HCT116 (cell line): ENCODE measurements at regions not wholly inside any gene's neighbourhood (a gene's known extent, or its start where the extent isn't known, plus 50 kb on each side); places are given as distances from the start of the nearest gene placed in this dataset.

ENCODE experiments used
- ATAC-seq: fragments of 200-7000 bp; cut with Tn5 transposase; 2 replicates; pipeline ENCODE4 v1.9.1; 2020; ENCODE audit warnings: mild to moderate bottlenecking, moderate library complexity
- BruUV-seq: library from RNA; stranded (reverse); fragments of 400-500 nt; replicated peaks from 2 replicates; lab custom pipeline; 2021; lab: Mats Ljungman, UMichigan
- CTCF ChIA-PET: fragments of 300-600 bp; sonication (Branson Sonifier 250); formaldehyde crosslinking; loops from one replicate; lab custom pipeline; 2021; ENCODE audit warnings: antibody characterized with exemption; lab: Charles Lee
- POLR2A ChIA-PET: fragments of 300-600, 350-600 bp; sonication (Branson Sonifier 250); formaldehyde crosslinking; loops from one replicate; lab custom pipeline; 2021; ENCODE audit warnings: antibody characterized with exemption; lab: Charles Lee
- RAD21 ChIA-PET, 2 experiments: fragments of 300-600 bp; sonication (Branson Sonifier 250); formaldehyde crosslinking; loops; one replicate each; lab custom pipeline; 2023; ENCODE audit warnings: low total read pairs in 2 of 2; ENCODE audit not compliant: uncharacterized antibody in 2 of 2, unreplicated experiment in 2 of 2, low non-redundant PET in 1 of 2; lab: Charles Lee
- DNase-seq: peaks from one replicate; pipeline ENCODE4 v3.0.0-alpha.2; 2010; ENCODE audit warnings: low read depth, low spot score
- H2AFZ ChIP-seq: fragments of 200-600 bp; shearing (Covaris generic), sonication (generic); 2 replicates; pipeline ENCODE4 v1.6.1; 2017; ENCODE audit warnings: low read depth, mixed run types, mixed read lengths, antibody characterized with exemption, low read length; ENCODE audit not compliant: poor library complexity, severe bottlenecking
- H3K27ac ChIP-seq: 2 replicates; pipeline ENCODE4 v1.5.1; 2012; ENCODE audit warnings: low read depth, low read length
- H3K27me3 ChIP-seq: fragments of 200-600 bp; sonication (generic); 2 replicates; pipeline ENCODE4 v1.6.1; 2016; ENCODE audit warnings: mixed run types, low read length, mixed read lengths; ENCODE audit not compliant: insufficient read depth
- H3K36me3 ChIP-seq, 2 experiments: fragments of 200-500 bp in 1 of 2; fragments of 200-600 bp in 1 of 2; sonication (Bioruptor generic) in 1 of 2; sonication (generic) in 1 of 2; 2 replicates each; pipeline versions ENCODE4 v1.5.1 to v1.6.1; 2014 to 2016; ENCODE audit warnings: low read length in 2 of 2, inconsistent platforms in 1 of 2, mixed read lengths in 1 of 2, mixed run types in 1 of 2; ENCODE audit not compliant: insufficient read depth in 2 of 2, control insufficient read depth in 1 of 2
- H3K4me1 ChIP-seq, 2 experiments: fragments of 200-600 bp in 1 of 2; sonication (generic) in 1 of 2; 2 replicates each; pipeline versions ENCODE4 v1.5.1 to v1.6.1; 2012 to 2017; ENCODE audit warnings: low read length in 2 of 2, inconsistent platforms in 1 of 2, mild to moderate bottlenecking in 1 of 2, mixed read lengths in 1 of 2, mixed run types in 1 of 2, moderate library complexity in 1 of 2; ENCODE audit not compliant: insufficient read depth in 2 of 2, control insufficient read depth in 1 of 2
- H3K4me2 ChIP-seq: fragments of 200-600 bp; sonication (generic); 2 replicates; pipeline ENCODE4 v1.6.1; 2017; ENCODE audit warnings: mixed run types, low read length, mixed read lengths
- H3K4me3 ChIP-seq, 2 experiments: fragments of 200-600 bp in 1 of 2; sonication (generic) in 1 of 2; replicated peaks in 1 of 2; 2 replicates each; pipeline ENCODE4 v1.5.1; 2011 to 2016; ENCODE audit warnings: low read length in 2 of 2, control low read depth in 1 of 2, low read depth in 1 of 2, mild to moderate bottlenecking in 1 of 2, mixed read lengths in 1 of 2, mixed run types in 1 of 2
- H3K79me2 ChIP-seq: fragments of 200-600 bp; sonication (generic); 2 replicates; pipeline ENCODE4 v1.6.1; 2017; ENCODE audit warnings: mild to moderate bottlenecking, mixed run types, low read length, moderate library complexity, mixed read lengths; ENCODE audit not compliant: insufficient read depth
- H3K9ac ChIP-seq: fragments of 200-600 bp; sonication (generic); 2 replicates; pipeline ENCODE4 v1.6.1; 2016; ENCODE audit warnings: low read length, mixed read lengths
- H3K9me2 ChIP-seq: fragments of 200-600 bp; sonication (generic), shearing (Covaris generic); 2 replicates; pipeline ENCODE4 v1.6.1; 2017; ENCODE audit warnings: mixed run types, mild to moderate bottlenecking, moderate library complexity; ENCODE audit not compliant: insufficient read depth
- H3K9me3 ChIP-seq, 2 experiments: fragments of 200-500 bp in 1 of 2; fragments of 200-600 bp in 1 of 2; sonication (Bioruptor generic) in 1 of 2; sonication (generic) in 1 of 2; 2 replicates each; pipeline ENCODE4 v1.6.1; 2014 to 2017; ENCODE audit warnings: low read length in 2 of 2, mixed read lengths in 2 of 2, inconsistent platforms in 1 of 2, low read depth in 1 of 2, mild to moderate bottlenecking in 1 of 2, mixed run types in 1 of 2, moderate library complexity in 1 of 2; ENCODE audit not compliant: control insufficient read depth in 1 of 2, insufficient read depth in 1 of 2
- H4K20me1 ChIP-seq: fragments of 200-600 bp; sonication (generic), shearing (Covaris generic); 2 replicates; pipeline ENCODE4 v1.6.1; 2017; ENCODE audit warnings: mixed run types, mild to moderate bottlenecking, moderate library complexity; ENCODE audit not compliant: insufficient read depth
- CBX3 ChIP-seq: IDR thresholded peaks from 2 replicates; pipeline ENCODE4 v1.6.1; 2012; ENCODE audit warnings: low read depth
- CTCF ChIP-seq, 3 experiments: fragments of 200-600 bp in 1 of 3; sonication (generic) in 1 of 3; IDR thresholded peaks in 2 of 3; conservative IDR thresholded peaks in 1 of 3; 2 replicates each; pipeline ENCODE4 v1.5.1; 2012 to 2017; ENCODE audit warnings: low read depth in 2 of 3, low read length in 2 of 3, antibody characterized with exemption in 1 of 3, borderline replicate concordance in 1 of 3, control low read depth in 1 of 3, mild to moderate bottlenecking in 1 of 3, mixed read lengths in 1 of 3, mixed run types in 1 of 3, moderate library complexity in 1 of 3; ENCODE audit not compliant: insufficient read depth in 1 of 3
- ELF1 ChIP-seq: IDR thresholded peaks from 2 replicates; pipeline ENCODE4 v1.6.1; 2012; ENCODE audit warnings: low read depth, borderline replicate concordance
- JUND ChIP-seq: IDR thresholded peaks from 2 replicates; pipeline ENCODE4 v1.6.1; 2012
- MAX ChIP-seq: IDR thresholded peaks from 2 replicates; pipeline ENCODE4 v1.6.1; 2012
- POLR2A ChIP-seq: IDR thresholded peaks from 2 replicates; pipeline ENCODE4 v1.7.0; 2011; ENCODE audit warnings: borderline replicate concordance; ENCODE audit not compliant: insufficient read depth, insufficient read length; ENCODE audit errors: extremely low read depth
- POLR2AphosphoS5 ChIP-seq: IDR thresholded peaks from 2 replicates; pipeline ENCODE4 v1.6.1; 2011; ENCODE audit warnings: mild to moderate bottlenecking, low read depth, low read length, moderate library complexity
- RAD21 ChIP-seq: IDR thresholded peaks from 2 replicates; pipeline ENCODE4 v1.6.1; 2012; ENCODE audit warnings: low read depth, mild to moderate bottlenecking
- SIN3A ChIP-seq: IDR thresholded peaks from 2 replicates; pipeline ENCODE4 v1.6.1; 2012; ENCODE audit warnings: low read depth
- SP1 ChIP-seq: IDR thresholded peaks from 2 replicates; pipeline ENCODE4 v1.6.1; 2012; ENCODE audit warnings: low read depth
- TCF7L2 ChIP-seq: IDR thresholded peaks from 2 replicates; pipeline ENCODE4 v1.7.0; 2011; ENCODE audit warnings: borderline replicate concordance, inconsistent platforms; ENCODE audit not compliant: insufficient read depth, insufficient read length; ENCODE audit errors: extremely low read depth
- YY1 ChIP-seq: IDR thresholded peaks from 2 replicates; pipeline ENCODE4 v1.6.1; 2011; ENCODE audit warnings: low read length, low read depth, moderate library complexity, mild to moderate bottlenecking; ENCODE audit not compliant: insufficient replicate concordance; ENCODE audit errors: extremely low read depth
- ZBTB33 ChIP-seq: IDR thresholded peaks from 2 replicates; pipeline ENCODE4 v1.6.1; 2011; ENCODE audit warnings: mild to moderate bottlenecking, low read length, moderate library complexity; ENCODE audit not compliant: insufficient replicate concordance; ENCODE audit errors: extremely low read depth
- intact Hi-C: fragments of 100-400 bp; cut with micrococcal nuclease; formaldehyde crosslinking; loops from 2 replicates; pipeline ENCODE4 v1.10.0; 2022

- ATAC-seq (no peak), DNase-seq (no peak)
- H3K27me3 ChIP-seq: no peaks in the 10 kb centered on the region
- RAD21 ChIA-PET: no interaction called here
- POLR2A ChIA-PET: no interaction called here
- no peaks in the 10 kb centered on the region for H3K79me2 ChIP-seq
- no peak overlapping the region for H3K27ac ChIP-seq
- H3K4me3 ChIP-seq: no peak overlapping the region
- no peak overlapping the region for H2AFZ ChIP-seq
- no peaks in the 10 kb centered on the region for H3K9me3 ChIP-seq
- CTCF ChIA-PET: no interaction called here
- H3K9me2 ChIP-seq: no peaks in the 10 kb centered on the region
- BruUV-seq: no TSS peak
- no peak overlapping the region for H3K9ac ChIP-seq
- intact Hi-C loops: no loop called here
- H4K20me1 ChIP-seq: no peaks in the 10 kb centered on the region
- no peak for TF ChIP-seq TCF7L2
- TF ChIP-seq POLR2AphosphoS5: no peak
- no peak for TF ChIP-seq YY1
- no peak overlapping the region for H3K4me2 ChIP-seq
- H3K36me3 ChIP-seq: no peaks in the 10 kb centered on the region
- H3K4me1 ChIP-seq: no peaks in the 10 kb centered on the region
Observed at GRCh38 chr1:192005976-192006375, 152.3 kb upstream of the RGS18 start.

- H3K4me2 ChIP-seq: no peak overlapping the region
- H3K9ac ChIP-seq: no peak overlapping the region
- TF ChIP-seq YY1: no peak
- no peak for TF ChIP-seq CBX3
- TF ChIP-seq SP1: no peak
- no peak for TF ChIP-seq MAX
- TF ChIP-seq JUND: no peak
- TF ChIP-seq POLR2A: no peak
- TF ChIP-seq ZBTB33: no peak
- no peak for TF ChIP-seq CTCF (IDR thresholded peaks at IDR 0.05 in 2 of 3, conservative IDR thresholded peaks at IDR 0.05 in 1 of 3; ENCODE audit: borderline replicate concordance in 1 of 3, insufficient read depth in 1 of 3, low read depth in 2 of 3, low read length in 2 of 3)
- TF ChIP-seq RAD21: no peak
- no peak for TF ChIP-seq ELF1
- TF ChIP-seq SIN3A: no peak
- H3K79me2 ChIP-seq: no peaks in the 10 kb centered on the region
- ChIA-PET POLR2A (no interaction called here), RAD21 (no interaction called here), CTCF (no interaction called here)
- BruUV-seq: no TSS peak
- H2AFZ ChIP-seq: no peak overlapping the region
- H3K4me3 ChIP-seq: no peak overlapping the region
- DNase-seq (no peak), ATAC-seq (no peak)
- no peaks in the 10 kb centered on the region for H3K27me3 ChIP-seq
- H3K36me3 ChIP-seq: no peaks in the 10 kb centered on the region
- no peaks in the 10 kb centered on the region for H3K9me3 ChIP-seq
- H3K4me1 ChIP-seq: no peaks in the 10 kb centered on the region
- no peak overlapping the region for H3K27ac ChIP-seq
- no peaks in the 10 kb centered on the region for H4K20me1 ChIP-seq
- intact Hi-C loops: no loop called here
- no peaks in the 10 kb centered on the region for H3K9me2 ChIP-seq
Observed at GRCh38 chr1:192008281-192008825, 149.9 kb upstream of the RGS18 start.
